ENCODE measurements at regions not wholly inside any gene's neighbourhood (a gene's known extent, or its start where the extent isn't known, plus 50 kb on each side); places are given as distances from the start of the nearest gene placed in this dataset.

DNA sequence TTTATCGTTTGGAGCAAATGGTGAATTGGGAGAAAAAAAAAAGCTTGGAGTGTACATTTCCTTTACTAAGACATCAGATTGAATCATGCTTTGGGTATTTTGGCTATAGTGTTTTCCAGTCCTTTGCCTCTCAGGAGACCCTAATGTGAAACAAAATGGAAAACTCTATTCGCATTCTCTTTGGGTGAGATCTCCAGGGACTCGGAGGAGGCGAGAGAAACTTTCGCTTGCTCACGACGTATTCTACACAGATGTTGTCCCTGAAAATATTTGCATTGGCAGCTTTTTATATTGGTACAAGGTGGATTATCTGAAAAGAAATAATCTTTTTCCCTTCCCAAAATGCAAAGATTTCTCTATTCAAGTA, 1240.1 kb upstream of the WWC1 start:
- SMC1A ChIA-PET (ENCODE audit: uncharacterized antibody, unreplicated experiment) = interaction anchor here (0.7 kb wide), 1 partner anchor 11 kb away, joined by 8 read pairs; no protein-coding TSS in a partner anchor

DNA sequence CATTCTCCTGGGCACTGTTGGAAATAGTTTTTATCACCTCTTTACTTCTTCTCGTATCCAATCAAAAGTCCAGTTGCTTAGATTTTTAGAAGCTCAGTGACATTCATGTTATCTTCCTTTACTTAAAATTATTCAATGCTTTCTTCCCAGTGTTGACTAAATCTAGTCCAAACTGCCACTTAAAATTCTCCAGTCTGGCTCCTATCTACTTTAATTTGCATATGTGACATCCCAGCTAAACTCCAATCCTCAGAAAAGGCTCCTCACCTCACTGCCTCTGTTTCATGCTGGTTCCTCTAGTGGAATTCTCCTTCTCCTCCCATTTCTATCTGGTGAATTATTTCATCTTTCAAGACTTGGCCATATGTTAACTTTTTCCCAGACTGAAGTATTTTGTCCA, 1238.7 kb upstream of the WWC1 start:
- Histone ChIP-seq H3K27me3 (replicated peaks in 1 of 2; ENCODE audit: control insufficient read depth in 2 of 2, insufficient read depth in 2 of 2, low read length in 1 of 2) (no peaks in the 10 kb centered on the region), H3K79me2 (ENCODE audit: control insufficient read depth, insufficient read depth, low read length) (no peaks in the 10 kb centered on the region), H3K4me2 (ENCODE audit: control insufficient read depth, insufficient read depth) (no peak overlapping the region), H4K20me1 (ENCODE audit: control insufficient read depth, insufficient read depth) (no peaks in the 10 kb centered on the region), H2AFZ (ENCODE audit: control insufficient read depth, low read depth, low read length) (no peak overlapping the region), H3K4me1 (ENCODE audit: control insufficient read depth, insufficient read depth, low read length) (no peaks in the 10 kb centered on the region), H3K36me3 (ENCODE audit: control insufficient read depth in 2 of 2, insufficient read depth in 2 of 2, low read length in 1 of 2) (no peaks in the 10 kb centered on the region), H3K9me3 (replicated peaks; ENCODE audit: control insufficient read depth, insufficient read depth, low read length) (no peaks in the 10 kb centered on the region), H3K4me3 (no peak overlapping the region), H3K9ac (ENCODE audit: control insufficient read depth, insufficient read depth, low read length) (no peak overlapping the region), H3K27ac (ENCODE audit: control insufficient read depth, insufficient read depth) (no peak overlapping the region)
- ChIA-PET POLR2A (no interaction called here), RAD21 (ENCODE audit: unreplicated experiment) (no interaction called here), CTCF (interaction anchor here (0.6 kb wide), 1 partner anchor 23 kb away, joined by 3 read pairs; no protein-coding TSS in a partner anchor), SMC1A (ENCODE audit: uncharacterized antibody, unreplicated experiment) (no interaction called here)
- in situ Hi-C loops (cut with MboI) = no loop called here
- no TSS peak for BruUV-seq (replicated peaks)
- intact Hi-C loops (cut with micrococcal nuclease; ENCODE audit: unreplicated experiment) = no loop called here
- TF ChIP-seq FOXM1 (IDR thresholded peaks at IDR 0.05; ENCODE audit: low read depth, low read length) = no peak
- TF ChIP-seq ZNF622 (IDR thresholded peaks at IDR 0.05) = no peak
- TF ChIP-seq EZH2 (IDR thresholded peaks at IDR 0.05; ENCODE audit: borderline replicate concordance, control insufficient read depth, low read depth, low read length) = no peak
- no peak for TF ChIP-seq PML (IDR thresholded peaks at IDR 0.05; ENCODE audit: low read length)
- TF ChIP-seq, protein P1, sequence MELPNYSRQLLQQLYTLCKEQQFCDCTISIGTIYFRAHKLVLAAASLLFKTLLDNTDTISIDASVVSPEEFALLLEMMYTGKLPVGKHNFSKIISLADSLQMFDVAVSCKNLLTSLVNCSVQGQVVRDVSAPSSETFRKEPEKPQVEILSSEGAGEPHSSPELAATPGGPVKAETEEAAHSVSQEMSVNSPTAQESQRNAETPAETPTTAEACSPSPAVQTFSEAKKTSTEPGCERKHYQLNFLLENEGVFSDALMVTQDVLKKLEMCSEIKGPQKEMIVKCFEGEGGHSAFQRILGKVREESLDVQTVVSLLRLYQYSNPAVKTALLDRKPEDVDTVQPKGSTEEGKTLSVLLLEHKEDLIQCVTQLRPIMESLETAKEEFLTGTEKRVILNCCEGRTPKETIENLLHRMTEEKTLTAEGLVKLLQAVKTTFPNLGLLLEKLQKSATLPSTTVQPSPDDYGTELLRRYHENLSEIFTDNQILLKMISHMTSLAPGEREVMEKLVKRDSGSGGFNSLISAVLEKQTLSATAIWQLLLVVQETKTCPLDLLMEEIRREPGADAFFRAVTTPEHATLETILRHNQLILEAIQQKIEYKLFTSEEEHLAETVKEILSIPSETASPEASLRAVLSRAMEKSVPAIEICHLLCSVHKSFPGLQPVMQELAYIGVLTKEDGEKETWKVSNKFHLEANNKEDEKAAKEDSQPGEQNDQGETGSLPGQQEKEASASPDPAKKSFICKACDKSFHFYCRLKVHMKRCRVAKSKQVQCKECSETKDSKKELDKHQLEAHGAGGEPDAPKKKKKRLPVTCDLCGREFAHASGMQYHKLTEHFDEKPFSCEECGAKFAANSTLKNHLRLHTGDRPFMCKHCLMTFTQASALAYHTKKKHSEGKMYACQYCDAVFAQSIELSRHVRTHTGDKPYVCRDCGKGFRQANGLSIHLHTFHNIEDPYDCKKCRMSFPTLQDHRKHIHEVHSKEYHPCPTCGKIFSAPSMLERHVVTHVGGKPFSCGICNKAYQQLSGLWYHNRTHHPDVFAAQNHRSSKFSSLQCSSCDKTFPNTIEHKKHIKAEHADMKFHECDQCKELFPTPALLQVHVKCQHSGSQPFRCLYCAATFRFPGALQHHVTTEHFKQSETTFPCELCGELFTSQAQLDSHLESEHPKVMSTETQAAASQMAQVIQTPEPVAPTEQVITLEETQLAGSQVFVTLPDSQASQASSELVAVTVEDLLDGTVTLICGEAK (IDR thresholded peaks at IDR 0.05; ENCODE audit: borderline replicate concordance) = no peak
- TF ChIP-seq POLR2AphosphoS5 (IDR thresholded peaks at IDR 0.05; ENCODE audit: low read length) = no peak
- no peak for TF ChIP-seq NFYB (IDR thresholded peaks at IDR 0.05; ENCODE audit: insufficient read depth, low read depth, low read length)
- no peak for FAIRE-seq
- ATAC-seq = no peak
- DNase-seq (ENCODE audit: low read depth, low spot score) = no peak
- WGBS (ENCODE audit: insufficient coverage, insufficient replicate concordance, low lambda C conversion rate, missing lambda C conversion rate) = 36% methylated on average over 1 of the region's 1 CpG

More for the DNA sequence above, 1240.1 kb upstream of the WWC1 start:
- Histone ChIP-seq H3K4me1 (ENCODE audit: control insufficient read depth, insufficient read depth, low read length) (no peaks in the 10 kb centered on the region), H3K27ac (ENCODE audit: control insufficient read depth, insufficient read depth) (no peak overlapping the region), H3K9ac (ENCODE audit: control insufficient read depth, insufficient read depth, low read length) (no peak overlapping the region), H3K4me3 (no peak overlapping the region), H3K4me2 (ENCODE audit: control insufficient read depth, insufficient read depth) (no peak overlapping the region), H2AFZ (ENCODE audit: control insufficient read depth, low read depth, low read length) (no peak overlapping the region), H4K20me1 (ENCODE audit: control insufficient read depth, insufficient read depth) (no peaks in the 10 kb centered on the region), H3K36me3 (ENCODE audit: control insufficient read depth in 2 of 2, insufficient read depth in 2 of 2, low read length in 1 of 2) (no peaks in the 10 kb centered on the region), H3K9me3 (replicated peaks; ENCODE audit: control insufficient read depth, insufficient read depth, low read length) (no peaks in the 10 kb centered on the region), H3K79me2 (ENCODE audit: control insufficient read depth, insufficient read depth, low read length) (no peaks in the 10 kb centered on the region), H3K27me3 (replicated peaks in 1 of 2; ENCODE audit: control insufficient read depth in 2 of 2, insufficient read depth in 2 of 2, low read length in 1 of 2) (no peaks in the 10 kb centered on the region)
- no TSS peak for BruUV-seq (replicated peaks)
- RAD21 ChIA-PET (ENCODE audit: unreplicated experiment) = no interaction called here
- ATAC-seq = no peak
- WGBS (ENCODE audit: insufficient coverage, insufficient replicate concordance, low lambda C conversion rate, missing lambda C conversion rate) = 77% methylated on average over 7 of the region's 7 CpGs
- TF ChIP-seq RAD51 (IDR thresholded peaks at IDR 0.05) (no peak), CREM (IDR thresholded peaks at IDR 0.05; ENCODE audit: low read depth) (no peak), SMARCA5 (IDR thresholded peaks at IDR 0.05) (no peak), NRF1 (conservative IDR thresholded peaks at IDR 0.05; ENCODE audit: low read depth, low read length) (no peak), KAT2A (conservative IDR thresholded peaks at IDR 0.05; ENCODE audit: control insufficient read depth, low read depth, low read length) (no peak), MTA3 (IDR thresholded peaks at IDR 0.05; ENCODE audit: borderline replicate concordance, low read length) (no peak)
- CTCF ChIA-PET = interaction anchor here (1.2 to 1.3 kb wide), 2 partner anchors 15 to 25 kb away, joined by 3 to 4 read pairs; no protein-coding TSS in a partner anchor
- in situ Hi-C loops (cut with MboI) (no loop called here), intact Hi-C loops (cut with micrococcal nuclease; ENCODE audit: unreplicated experiment) (no loop called here)
- no peak for DNase-seq (ENCODE audit: low read depth, low spot score)
- FAIRE-seq = no peak
- POLR2A ChIA-PET = no interaction called here

Data from GM12878 (cell line).